ENCODE measurements at regions not wholly inside any gene's neighbourhood (a gene's known extent, or its start where the extent isn't known, plus 50 kb on each side); places are given as distances from the start of the nearest gene placed in this dataset.

GRCh38 chr15:81781395-81781794 is 264.4 kb downstream of the MEX3B start:
- TF ChIP-seq EZH2phosphoT487 (IDR thresholded peaks at IDR 0.05; ENCODE audit: unreplicated experiment) (no peak), ZNF331 (CRISPR knock-in tag; IDR thresholded peaks at IDR 0.05; ENCODE audit: low read depth) (no peak), EZH2 (IDR thresholded peaks at IDR 0.05; ENCODE audit: low read depth, unreplicated experiment) (no peak), CTCF (conservative IDR thresholded peaks at IDR 0.05; ENCODE audit: low read depth in 2 of 2) (no peak), REST (IDR thresholded peaks at IDR 0.05; ENCODE audit: unreplicated experiment) (no peak), POLR2AphosphoS5 (IDR thresholded peaks at IDR 0.05; ENCODE audit: low read depth) (no peak), JUNB (IDR thresholded peaks at IDR 0.05; ENCODE audit: unreplicated experiment) (no peak), CREB1 (CRISPR knock-in tag; IDR thresholded peaks at IDR 0.05; ENCODE audit: low read depth) (no peak), ZNF462 (CRISPR knock-in tag; IDR thresholded peaks at IDR 0.05) (no peak), STAT1 (IDR thresholded peaks at IDR 0.05; ENCODE audit: unreplicated experiment) (no peak), ETS1 (IDR thresholded peaks at IDR 0.05) (no peak), NANOG (IDR thresholded peaks at IDR 0.05; ENCODE audit: borderline replicate concordance) (no peak)

All from GM23338 (cell line).